SJCRH30 (cell line): ENCODE measurements at regions not wholly inside any gene's neighbourhood (a gene's known extent, or its start where the extent isn't known, plus 50 kb on each side); places are given as distances from the start of the nearest gene placed in this dataset.

ENCODE experiments used
- DNase-seq, 2 experiments: peaks; one replicate each; pipeline ENCODE4 v3.0.0-alpha.2; 2015 to 2020
- H3K27ac ChIP-seq: fragments of 250-450 bp; sonication (Bioruptor Pico); 2 replicates; pipeline ENCODE4 v1.5.1; 2020; ENCODE audit warnings: mild to moderate bottlenecking, moderate library complexity
- H3K27me3 ChIP-seq: fragments of 250-450 bp; sonication (Bioruptor Pico); 2 replicates; pipeline ENCODE4 v1.5.1; 2020; ENCODE audit warnings: mild to moderate bottlenecking, moderate library complexity
- H3K36me3 ChIP-seq: fragments of 250-450 bp; sonication (Bioruptor Pico); 2 replicates; pipeline ENCODE4 v1.5.1; 2020; ENCODE audit warnings: mild to moderate bottlenecking, moderate library complexity
- H3K4me1 ChIP-seq: fragments of 250-450 bp; sonication (Bioruptor Pico); 2 replicates; pipeline ENCODE4 v1.5.1; 2020; ENCODE audit warnings: mild to moderate bottlenecking, moderate library complexity
- H3K4me3 ChIP-seq: fragments of 250-450 bp; sonication (Bioruptor Pico); 2 replicates; pipeline ENCODE4 v1.5.1; 2020; ENCODE audit warnings: mild to moderate bottlenecking, moderate library complexity
- H3K9me3 ChIP-seq: fragments of 250-450 bp; sonication (Bioruptor Pico); replicated peaks from 2 replicates; pipeline ENCODE4 v1.5.1; 2020; ENCODE audit warnings: mild to moderate bottlenecking, moderate library complexity

GRCh38 chr22:49186293-49186692 lies 641.4 kb downstream of the BRD1 start:
- Histone ChIP-seq H3K36me3 (no peaks in the 10 kb centered on the region), H3K4me1 (no peaks in the 10 kb centered on the region), H3K27me3 (peaks cover 57% of the 10 kb centered on the region), H3K9me3 (no peaks in the 10 kb centered on the region; the same call in 1 of the 2 replicates), H3K4me3 (no peak overlapping the region), H3K27ac (no peak overlapping the region)
- no peak for DNase-seq

DNA sequence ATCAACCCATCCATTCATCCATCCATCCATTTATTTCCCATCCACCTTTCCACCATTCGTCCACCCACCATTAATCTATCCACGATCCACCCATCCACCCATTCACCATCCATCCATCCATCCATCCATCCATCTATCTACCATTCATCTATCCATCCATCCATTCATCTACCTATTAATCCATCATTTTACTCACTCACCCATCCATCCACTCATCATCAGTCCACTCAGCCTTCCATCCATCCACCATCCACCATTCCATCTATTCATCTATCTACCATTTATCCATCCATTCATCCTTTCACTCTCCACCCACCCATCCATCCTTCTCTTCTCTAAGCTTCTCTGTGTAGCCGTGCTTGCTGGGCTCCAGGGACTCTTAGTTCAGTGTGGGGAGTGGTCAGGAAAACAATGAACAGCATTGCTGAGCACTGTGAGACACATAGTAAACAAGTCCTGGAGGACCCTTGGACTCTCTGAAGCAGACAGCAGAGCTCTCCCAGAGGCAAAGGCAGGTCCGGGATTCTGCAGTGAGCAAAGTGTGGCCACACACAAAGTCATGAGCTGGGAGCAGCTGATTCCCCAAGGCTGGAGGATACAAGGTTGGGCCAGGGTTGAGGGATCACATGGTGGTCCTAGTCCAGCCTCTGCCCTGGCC lies 642.2 kb downstream of the BRD1 start:
- Histone ChIP-seq H3K36me3 (no peaks in the 10 kb centered on the region), H3K4me1 (no peaks in the 10 kb centered on the region)

GRCh38 chr22:49184736-49185135 lies 642.9 kb downstream of the BRD1 start:
- no peaks in the 10 kb centered on the region; the same call in 1 of the 2 replicates for H3K9me3 ChIP-seq
- no peaks in the 10 kb centered on the region for H3K4me1 ChIP-seq
- no peak for DNase-seq
- no peaks in the 10 kb centered on the region for H3K36me3 ChIP-seq
- no peak overlapping the region for H3K4me3 ChIP-seq
- H3K27ac ChIP-seq = no peak overlapping the region
- peaks cover 55% of the 10 kb centered on the region for H3K27me3 ChIP-seq

More for the DNA sequence above, 642.2 kb downstream of the BRD1 start:
- Histone ChIP-seq H3K27ac (no peak overlapping the region), H3K9me3 (no peaks in the 10 kb centered on the region; the same call in 1 of the 2 replicates), H3K27me3 (peaks cover 55% of the 10 kb centered on the region), H3K4me3 (no peak overlapping the region)
- DNase-seq = no peak

GRCh38 chr22:49183826-49184216 lies 643.9 kb downstream of the BRD1 start:
- DNase-seq = no peak
- Histone ChIP-seq H3K4me1 (no peaks in the 10 kb centered on the region), H3K27me3 (peaks cover 55% of the 10 kb centered on the region), H3K4me3 (no peak overlapping the region), H3K36me3 (no peaks in the 10 kb centered on the region), H3K27ac (no peak overlapping the region), H3K9me3 (no peaks in the 10 kb centered on the region; the same call in 1 of the 2 replicates)

GRCh38 chr22:49183208-49183825 lies 644.4 kb downstream of the BRD1 start:
- no peaks in the 10 kb centered on the region; the same call in 1 of the 2 replicates for H3K9me3 ChIP-seq
- H3K27ac ChIP-seq = no peak overlapping the region
- no peak for DNase-seq

DNA sequence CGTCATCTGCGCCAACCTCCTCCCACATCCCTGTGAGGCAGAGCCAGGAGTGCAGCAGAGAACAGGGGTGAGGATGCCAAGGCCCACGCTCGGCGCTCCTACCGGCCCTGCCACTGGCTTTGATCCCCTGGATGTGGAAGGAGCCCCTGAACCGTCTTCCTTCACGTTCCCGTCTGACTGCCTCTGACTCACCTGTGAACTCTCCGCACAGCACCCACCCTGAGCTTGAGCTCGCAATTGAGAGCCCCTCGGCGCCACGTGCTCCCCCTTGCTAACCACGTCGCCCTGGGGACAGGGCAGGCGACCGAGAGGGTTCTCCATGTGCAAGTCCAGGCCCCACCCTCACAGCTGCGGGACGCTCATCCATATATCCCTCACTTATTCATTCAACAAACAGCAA lies 645.3 kb downstream of the BRD1 start:
- Histone ChIP-seq H3K27me3 (peaks cover 66% of the 10 kb centered on the region), H3K27ac (no peak overlapping the region), H3K4me3 (no peak overlapping the region), H3K4me1 (no peaks in the 10 kb centered on the region), H3K9me3 (no peaks in the 10 kb centered on the region; the same call in 1 of the 2 replicates), H3K36me3 (no peaks in the 10 kb centered on the region)
- DNase-seq = no peak

More at GRCh38 chr22:49183208-49183825, 644.4 kb downstream of the BRD1 start:
- Histone ChIP-seq H3K4me1 (no peaks in the 10 kb centered on the region), H3K36me3 (no peaks in the 10 kb centered on the region), H3K27me3 (peaks cover 58% of the 10 kb centered on the region), H3K4me3 (no peak overlapping the region)

- no peak overlapping the region for H3K4me3 ChIP-seq
- no peaks in the 10 kb centered on the region for H3K4me1 ChIP-seq
- no peaks in the 10 kb centered on the region for H3K9me3 ChIP-seq
- no peak overlapping the region for H3K27ac ChIP-seq
- peaks cover 68% of the 10 kb centered on the region for H3K27me3 ChIP-seq
- no peaks in the 10 kb centered on the region for H3K36me3 ChIP-seq
- no peak for DNase-seq
Observed at GRCh38 chr22:49181942-49182341, 645.7 kb downstream of the BRD1 start.

DNA sequence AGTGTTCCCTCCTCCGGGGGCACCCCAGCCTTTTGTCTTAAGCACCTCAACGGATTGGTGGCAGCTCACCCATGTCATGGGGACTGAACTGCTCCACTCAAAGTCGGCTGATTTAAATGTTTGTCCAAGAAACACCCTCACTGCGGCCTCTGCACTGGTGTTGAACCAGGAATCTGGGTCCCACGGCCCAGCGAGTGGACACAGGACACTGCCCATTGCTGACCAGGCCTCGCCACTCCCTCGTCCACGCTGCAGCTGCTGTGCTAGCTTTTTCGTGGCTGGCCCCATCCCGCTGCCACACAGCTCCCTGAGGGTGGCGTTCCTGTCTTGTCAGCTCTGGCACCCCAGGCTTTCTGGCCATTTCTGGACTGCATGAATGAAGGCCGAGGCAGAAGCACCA lies 646.2 kb downstream of the BRD1 start:
- H3K27me3 ChIP-seq = peaks cover 68% of the 10 kb centered on the region
- DNase-seq = no peak
- H3K4me3 ChIP-seq = no peak overlapping the region
- no peaks in the 10 kb centered on the region for H3K4me1 ChIP-seq
- H3K27ac ChIP-seq = no peak overlapping the region
- H3K36me3 ChIP-seq = no peaks in the 10 kb centered on the region
- no peaks in the 10 kb centered on the region for H3K9me3 ChIP-seq

GRCh38 chr22:49180683-49181024 lies 647.0 kb downstream of the BRD1 start:
- no peak for DNase-seq
- H3K36me3 ChIP-seq = no peaks in the 10 kb centered on the region
- peaks cover 65% of the 10 kb centered on the region for H3K27me3 ChIP-seq
- H3K4me3 ChIP-seq = no peak overlapping the region
- H3K4me1 ChIP-seq = no peaks in the 10 kb centered on the region
- no peaks in the 10 kb centered on the region for H3K9me3 ChIP-seq
- no peak overlapping the region for H3K27ac ChIP-seq

GRCh38 chr22:49179886-49180682 lies 647.6 kb downstream of the BRD1 start:
- DNase-seq = no peak
- H3K27me3 ChIP-seq = peaks cover 69% of the 10 kb centered on the region
- no peak overlapping the region for H3K4me3 ChIP-seq
- H3K36me3 ChIP-seq = no peaks in the 10 kb centered on the region
- no peaks in the 10 kb centered on the region for H3K4me1 ChIP-seq
- no peaks in the 10 kb centered on the region for H3K9me3 ChIP-seq
- no peak overlapping the region for H3K27ac ChIP-seq

GRCh38 chr22:49179175-49179574 lies 648.5 kb downstream of the BRD1 start:
- H3K27ac ChIP-seq = no peak overlapping the region
- H3K4me1 ChIP-seq = no peaks in the 10 kb centered on the region
- H3K9me3 ChIP-seq = no peaks in the 10 kb centered on the region
- no peaks in the 10 kb centered on the region for H3K36me3 ChIP-seq
- no peak for DNase-seq
- peaks cover 70% of the 10 kb centered on the region for H3K27me3 ChIP-seq
- no peak overlapping the region for H3K4me3 ChIP-seq

- H3K27me3 ChIP-seq = peaks cover 65% of the 10 kb centered on the region
- no peak for DNase-seq
- H3K9me3 ChIP-seq = no peaks in the 10 kb centered on the region
Observed at GRCh38 chr22:49178246-49179005, 649.2 kb downstream of the BRD1 start.

GRCh38 chr22:49177666-49178065 lies 650.0 kb downstream of the BRD1 start:
- Histone ChIP-seq H3K4me3 (no peak overlapping the region), H3K9me3 (no peaks in the 10 kb centered on the region)

More at GRCh38 chr22:49178246-49179005, 649.2 kb downstream of the BRD1 start:
- Histone ChIP-seq H3K4me3 (no peak overlapping the region), H3K27ac (no peak overlapping the region), H3K4me1 (no peaks in the 10 kb centered on the region), H3K36me3 (no peaks in the 10 kb centered on the region)

GRCh38 chr22:49176956-49177355 lies 650.7 kb downstream of the BRD1 start:
- H3K4me1 ChIP-seq = no peaks in the 10 kb centered on the region
- no peak for DNase-seq
- H3K36me3 ChIP-seq = no peaks in the 10 kb centered on the region
- H3K27me3 ChIP-seq = peaks cover 57% of the 10 kb centered on the region
- H3K9me3 ChIP-seq = no peaks in the 10 kb centered on the region
- H3K27ac ChIP-seq = no peak overlapping the region
- H3K4me3 ChIP-seq = no peak overlapping the region

More at GRCh38 chr22:49177666-49178065, 650.0 kb downstream of the BRD1 start:
- no peak for DNase-seq
- no peaks in the 10 kb centered on the region for H3K4me1 ChIP-seq
- no peaks in the 10 kb centered on the region for H3K36me3 ChIP-seq
- no peak overlapping the region for H3K27ac ChIP-seq
- H3K27me3 ChIP-seq = peaks cover 62% of the 10 kb centered on the region
